ENCODE measurements at regions not wholly inside any gene's neighbourhood (a gene's known extent, or its start where the extent isn't known, plus 50 kb on each side); places are given as distances from the start of the nearest gene placed in this dataset.

DNA sequence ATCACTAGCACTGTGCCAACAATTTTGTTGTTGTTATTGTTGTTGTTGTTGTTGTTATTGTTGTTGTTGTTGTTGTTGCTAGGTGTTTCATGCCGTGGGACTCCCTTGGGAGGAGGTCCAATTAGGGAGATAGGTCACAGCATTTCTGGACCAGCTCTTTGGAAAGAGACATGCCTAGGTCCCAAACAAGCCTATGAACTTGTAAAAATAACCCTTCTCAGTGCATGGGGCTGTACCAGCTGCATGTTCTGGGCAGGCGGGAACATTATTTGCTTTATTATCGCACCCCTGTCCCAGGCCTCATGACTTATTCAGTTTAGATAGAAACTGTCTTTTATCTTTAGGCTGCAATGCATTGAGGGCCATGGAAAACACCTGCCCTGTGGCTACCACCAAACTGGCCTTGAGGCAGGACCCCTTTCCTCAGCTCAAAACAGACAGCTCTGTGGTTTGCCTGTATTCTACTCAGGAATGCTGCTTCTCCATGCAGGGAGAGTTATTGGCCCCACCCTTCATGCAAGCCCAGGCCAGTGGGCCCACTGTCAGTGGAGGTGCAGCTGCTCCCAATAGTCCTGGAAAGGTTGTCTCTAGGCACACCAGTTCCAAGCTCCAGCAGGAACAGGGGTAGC lies 386.5 kb upstream of the BRINP3 start:
- ATAC-seq (ENCODE audit: low read depth) (peak; percentile 36; the same call in 2 of the 3 replicates), DNase-seq (ENCODE audit: low spot score) (no peak)
- Histone ChIP-seq H3K36me3 (ENCODE audit: low read depth) (no peaks in the 10 kb centered on the region), H3K4me3 (ENCODE audit: severe bottlenecking) (no peak overlapping the region), H3K27ac (ENCODE audit: poor library complexity, severe bottlenecking) (no peak overlapping the region), H3K9me3 (ENCODE audit: severe bottlenecking) (no peaks in the 10 kb centered on the region), H3K27me3 (ENCODE audit: insufficient read depth, poor library complexity, severe bottlenecking) (no peaks in the 10 kb centered on the region), H3K4me1 (ENCODE audit: insufficient read depth, poor library complexity, severe bottlenecking) (no peaks in the 10 kb centered on the region)
- TF ChIP-seq, protein P1, sequence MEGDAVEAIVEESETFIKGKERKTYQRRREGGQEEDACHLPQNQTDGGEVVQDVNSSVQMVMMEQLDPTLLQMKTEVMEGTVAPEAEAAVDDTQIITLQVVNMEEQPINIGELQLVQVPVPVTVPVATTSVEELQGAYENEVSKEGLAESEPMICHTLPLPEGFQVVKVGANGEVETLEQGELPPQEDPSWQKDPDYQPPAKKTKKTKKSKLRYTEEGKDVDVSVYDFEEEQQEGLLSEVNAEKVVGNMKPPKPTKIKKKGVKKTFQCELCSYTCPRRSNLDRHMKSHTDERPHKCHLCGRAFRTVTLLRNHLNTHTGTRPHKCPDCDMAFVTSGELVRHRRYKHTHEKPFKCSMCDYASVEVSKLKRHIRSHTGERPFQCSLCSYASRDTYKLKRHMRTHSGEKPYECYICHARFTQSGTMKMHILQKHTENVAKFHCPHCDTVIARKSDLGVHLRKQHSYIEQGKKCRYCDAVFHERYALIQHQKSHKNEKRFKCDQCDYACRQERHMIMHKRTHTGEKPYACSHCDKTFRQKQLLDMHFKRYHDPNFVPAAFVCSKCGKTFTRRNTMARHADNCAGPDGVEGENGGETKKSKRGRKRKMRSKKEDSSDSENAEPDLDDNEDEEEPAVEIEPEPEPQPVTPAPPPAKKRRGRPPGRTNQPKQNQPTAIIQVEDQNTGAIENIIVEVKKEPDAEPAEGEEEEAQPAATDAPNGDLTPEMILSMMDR (IDR thresholded peaks at IDR 0.05; ENCODE audit: poor library complexity, severe bottlenecking) = no peak

DNA sequence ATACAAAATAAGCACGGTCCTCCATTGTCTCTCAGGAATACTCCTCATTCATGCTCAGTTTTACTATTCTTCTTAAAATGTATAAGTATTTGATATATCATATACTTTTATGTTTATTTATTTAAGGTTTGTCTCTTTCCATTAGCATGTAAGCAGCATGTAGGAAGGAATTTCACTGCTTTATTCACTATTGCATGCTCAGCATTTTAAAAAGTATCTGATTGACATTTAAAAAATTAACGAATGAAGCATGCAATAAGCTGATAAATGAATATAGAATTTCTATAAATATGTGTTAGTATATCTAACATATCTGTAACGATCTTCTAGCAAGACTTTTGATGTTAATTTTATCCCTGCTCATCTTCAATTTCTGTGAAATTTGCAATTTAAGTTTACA lies 402.7 kb upstream of the BRINP3 start:
- Histone ChIP-seq H3K36me3 (ENCODE audit: low read depth) (no peaks in the 10 kb centered on the region), H3K4me3 (ENCODE audit: severe bottlenecking) (no peak overlapping the region), H3K27me3 (ENCODE audit: insufficient read depth, poor library complexity, severe bottlenecking) (no peaks in the 10 kb centered on the region), H3K4me1 (ENCODE audit: insufficient read depth, poor library complexity, severe bottlenecking) (no peaks in the 10 kb centered on the region), H3K27ac (ENCODE audit: poor library complexity, severe bottlenecking) (no peak overlapping the region), H3K9me3 (ENCODE audit: severe bottlenecking) (no peaks in the 10 kb centered on the region)
- DNase-seq (ENCODE audit: low spot score) (no peak), ATAC-seq (ENCODE audit: low read depth) (no peak)
- TF ChIP-seq, protein P1 (IDR thresholded peaks at IDR 0.05; ENCODE audit: poor library complexity, severe bottlenecking) = no peak

DNA sequence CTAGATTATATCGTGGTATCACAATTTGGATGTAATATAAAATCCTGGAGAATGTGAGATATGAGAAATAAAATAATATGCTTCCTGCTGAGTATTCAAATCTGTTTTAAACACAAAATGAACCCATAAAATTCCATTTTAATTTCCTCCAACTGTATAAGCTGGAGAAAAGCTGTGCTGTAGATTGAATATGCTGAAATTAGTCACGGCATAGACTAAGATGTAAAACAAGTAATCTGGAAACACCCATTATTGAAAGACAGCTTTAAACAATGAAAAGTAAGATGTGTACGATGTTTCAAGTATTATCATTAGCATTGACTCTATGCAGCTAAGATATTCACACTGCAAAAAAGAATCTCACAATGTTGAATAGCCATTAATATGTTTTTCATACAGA lies 403.4 kb upstream of the BRINP3 start:
- Histone ChIP-seq H3K4me3 (ENCODE audit: severe bottlenecking) (no peak overlapping the region), H3K4me1 (ENCODE audit: insufficient read depth, poor library complexity, severe bottlenecking) (no peaks in the 10 kb centered on the region), H3K27ac (ENCODE audit: poor library complexity, severe bottlenecking) (no peak overlapping the region), H3K27me3 (ENCODE audit: insufficient read depth, poor library complexity, severe bottlenecking) (no peaks in the 10 kb centered on the region), H3K36me3 (ENCODE audit: low read depth) (no peaks in the 10 kb centered on the region), H3K9me3 (ENCODE audit: severe bottlenecking) (no peaks in the 10 kb centered on the region)
- DNase-seq (ENCODE audit: low spot score) = no peak
- ATAC-seq (ENCODE audit: low read depth) = no peak
- TF ChIP-seq, protein P1 (IDR thresholded peaks at IDR 0.05; ENCODE audit: poor library complexity, severe bottlenecking) = no peak

DNA sequence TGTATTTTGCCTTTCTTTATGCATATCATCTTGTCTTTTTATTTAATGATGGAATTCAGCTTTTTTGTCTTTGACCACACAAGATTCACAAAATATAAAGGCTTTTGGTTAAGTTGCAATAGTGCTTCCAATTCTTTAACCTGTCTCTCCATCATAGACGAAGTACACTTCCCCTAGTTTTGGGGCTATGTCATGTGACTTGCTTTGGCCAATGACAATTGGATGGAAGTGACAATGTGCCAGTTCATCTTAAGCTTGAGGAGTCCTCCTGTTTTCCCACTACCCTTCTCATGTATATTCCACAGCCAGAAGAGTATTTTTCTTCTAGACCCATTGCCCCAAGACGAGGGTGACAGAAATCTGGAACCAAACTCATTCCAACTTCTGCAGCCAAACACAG lies 419.6 kb upstream of the BRINP3 start:
- Histone ChIP-seq H3K4me1 (ENCODE audit: insufficient read depth, poor library complexity, severe bottlenecking) (no peaks in the 10 kb centered on the region), H3K27ac (ENCODE audit: poor library complexity, severe bottlenecking) (no peak overlapping the region), H3K27me3 (ENCODE audit: insufficient read depth, poor library complexity, severe bottlenecking) (no peaks in the 10 kb centered on the region), H3K9me3 (ENCODE audit: severe bottlenecking) (no peaks in the 10 kb centered on the region), H3K4me3 (ENCODE audit: severe bottlenecking) (no peak overlapping the region), H3K36me3 (ENCODE audit: low read depth) (no peaks in the 10 kb centered on the region)
- no peak for DNase-seq (ENCODE audit: low spot score)
- ATAC-seq (ENCODE audit: low read depth) = no peak
- TF ChIP-seq, protein P1 (IDR thresholded peaks at IDR 0.05; ENCODE audit: poor library complexity, severe bottlenecking) = no peak

DNA sequence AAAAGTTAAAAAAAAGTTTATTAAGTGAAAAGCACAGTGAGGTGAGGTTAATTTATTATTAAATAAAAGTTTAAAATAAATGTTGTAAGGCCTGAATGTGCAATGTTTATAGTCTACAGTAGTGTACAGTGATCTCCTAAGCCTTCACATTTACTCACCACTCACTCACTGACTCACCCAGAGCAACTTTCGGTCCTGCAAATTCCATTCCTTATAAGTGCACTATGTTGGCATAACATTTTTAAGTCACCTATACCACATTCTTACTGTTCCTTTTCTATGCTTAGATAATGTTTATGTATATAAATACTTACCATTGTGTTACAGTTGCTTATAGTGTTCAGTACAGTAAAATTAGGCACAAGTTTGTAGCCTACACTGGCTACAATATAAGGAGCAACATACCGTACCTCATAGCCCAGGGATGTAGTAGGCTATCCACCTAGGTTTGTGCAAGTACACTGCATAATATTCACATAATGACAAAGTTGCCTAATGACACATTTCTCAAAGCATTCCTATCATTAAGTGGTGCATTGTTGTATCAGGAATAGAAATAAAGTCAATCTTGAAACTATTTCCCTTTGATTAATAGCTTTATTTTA lies 426.5 kb upstream of the BRINP3 start:
- Histone ChIP-seq H3K27me3 (ENCODE audit: insufficient read depth, poor library complexity, severe bottlenecking) (no peaks in the 10 kb centered on the region), H3K4me1 (ENCODE audit: insufficient read depth, poor library complexity, severe bottlenecking) (peaks cover 11% of the 10 kb centered on the region), H3K9me3 (ENCODE audit: severe bottlenecking) (no peaks in the 10 kb centered on the region), H3K4me3 (ENCODE audit: severe bottlenecking) (no peak overlapping the region), H3K27ac (ENCODE audit: poor library complexity, severe bottlenecking) (no peak overlapping the region), H3K36me3 (ENCODE audit: low read depth) (no peaks in the 10 kb centered on the region)
- DNase-seq (ENCODE audit: low spot score) (no peak), ATAC-seq (ENCODE audit: low read depth) (peak; percentile 99)
- TF ChIP-seq, protein P1 (IDR thresholded peaks at IDR 0.05; ENCODE audit: poor library complexity, severe bottlenecking) = no peak
